ENCODE measurements at regions not wholly inside any gene's neighbourhood (a gene's known extent, or its start where the extent isn't known, plus 50 kb on each side); places are given as distances from the start of the nearest gene placed in this dataset.

DNA sequence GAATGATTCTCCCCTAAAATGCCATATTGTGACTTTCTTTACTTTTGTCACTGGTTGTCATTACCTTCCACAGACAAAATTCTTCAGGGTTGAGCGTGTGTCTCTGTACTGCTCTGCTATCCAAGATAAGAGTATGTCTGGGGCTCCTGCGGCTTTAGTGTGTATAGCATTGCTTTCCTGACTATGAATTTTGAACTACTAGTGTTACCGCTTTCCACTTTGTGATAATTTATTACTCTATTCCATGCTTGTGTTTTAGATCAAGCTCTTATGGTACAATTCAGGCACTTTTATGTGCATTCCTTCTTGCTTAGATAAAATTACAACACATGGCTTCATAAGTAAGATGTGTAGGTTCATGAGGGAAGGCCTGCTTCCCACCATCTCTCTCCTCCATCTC is 51.5 kb upstream of the MEF2C start:
- DNase-seq (ENCODE audit: low read depth in 4 of 4, low spot score in 3 of 4): no peak
